IMR-90 (cell line): ENCODE measurements at regions not wholly inside any gene's neighbourhood (a gene's known extent, or its start where the extent isn't known, plus 50 kb on each side); places are given as distances from the start of the nearest gene placed in this dataset.

ENCODE experiments used
- ATAC-seq: fragments of 200-7000 bp; cut with Tn5 transposase; 2 replicates; pipeline ENCODE4 v1.9.1; 2020; ENCODE audit warnings: low read depth, mild to moderate bottlenecking, moderate library complexity
- BruUV-seq: library from RNA; stranded (reverse); fragments of 400-500 nt; replicated peaks from 2 replicates; lab custom pipeline; 2021; lab: Mats Ljungman, UMichigan
- CTCF ChIA-PET: fragments of 300-600 bp; formaldehyde crosslinking; extraction: SDS; loops from one replicate; lab custom pipeline; 2021; ENCODE audit warnings: antibody characterized with exemption; lab: Yijun Ruan, JAX
- POLR2A ChIA-PET: fragments of 300-600 bp; sonication (Branson Sonifier 250); formaldehyde crosslinking; loops from one replicate; lab custom pipeline; 2022; ENCODE audit warnings: antibody characterized with exemption; ENCODE audit not compliant: unreplicated experiment; lab: Charles Lee
- DNase-seq: peaks from one replicate; pipeline ENCODE4 v3.0.0; 2013
- H2AFZ ChIP-seq: replicated peaks from 2 replicates; pipeline ENCODE3; 2013; ENCODE audit warnings: low read length, mild to moderate bottlenecking; ENCODE audit not compliant: poor library complexity
- H2AK5ac ChIP-seq: 2 replicates; pipeline ENCODE4 v1.6.1; 2013; ENCODE audit warnings: low read depth, low read length, inconsistent platforms
- H2AK9ac ChIP-seq: replicated peaks from 2 replicates; pipeline ENCODE3; 2013; ENCODE audit warnings: mild to moderate bottlenecking, low read depth, low read length, moderate library complexity; ENCODE audit not compliant: poor library complexity
- H2BK120ac ChIP-seq: 2 replicates; pipeline ENCODE4 v1.6.1; 2013; ENCODE audit warnings: low read depth, low read length, inconsistent platforms
- H2BK15ac ChIP-seq: 3 replicates; pipeline ENCODE4 v1.6.1; 2013; ENCODE audit warnings: low read depth, low read length, inconsistent platforms
- H2BK20ac ChIP-seq: 2 replicates; pipeline ENCODE4 v1.6.1; 2013; ENCODE audit warnings: low read depth, mild to moderate bottlenecking, inconsistent platforms, low read length, moderate library complexity
- H2BK5ac ChIP-seq: 2 replicates; pipeline ENCODE4 v1.6.1; 2013; ENCODE audit warnings: mild to moderate bottlenecking, low read depth, low read length, inconsistent platforms; ENCODE audit not compliant: poor library complexity, severe bottlenecking
- H3K14ac ChIP-seq: replicated peaks from 2 replicates; pipeline ENCODE4 v1.6.1; 2013; ENCODE audit warnings: low read depth, low read length, inconsistent platforms
- H3K18ac ChIP-seq: 2 replicates; pipeline ENCODE4 v1.6.1; 2013; ENCODE audit warnings: low read depth, low read length, control low read depth
- H3K23ac ChIP-seq: 2 replicates; pipeline ENCODE4 v1.6.1; 2013; ENCODE audit warnings: low read depth, low read length, inconsistent platforms
- H3K27ac ChIP-seq: 2 replicates; pipeline ENCODE4 v1.5.1; 2013; ENCODE audit warnings: mild to moderate bottlenecking, control low read depth, low read length; ENCODE audit not compliant: insufficient read depth
- H3K27me3 ChIP-seq: 2 replicates; pipeline ENCODE4 v1.6.1; 2013; ENCODE audit warnings: low read length; ENCODE audit not compliant: control insufficient read depth, insufficient read depth
- H3K36me3 ChIP-seq: 2 replicates; pipeline ENCODE4 v1.6.1; 2013; ENCODE audit warnings: low read length, mixed read lengths; ENCODE audit not compliant: control insufficient read depth, insufficient read depth
- H3K4ac ChIP-seq: 2 replicates; pipeline ENCODE4 v1.6.1; 2013; ENCODE audit warnings: low read depth, low read length, inconsistent platforms
- H3K4me1 ChIP-seq: 2 replicates; pipeline ENCODE4 v1.6.1; 2013; ENCODE audit warnings: low read length, mixed read lengths; ENCODE audit not compliant: control insufficient read depth, insufficient read depth
- H3K4me2 ChIP-seq: 2 replicates; pipeline ENCODE4 v1.6.1; 2013; ENCODE audit warnings: low read depth, mild to moderate bottlenecking, control low read depth, low read length, moderate library complexity
- H3K4me3 ChIP-seq: 2 replicates; pipeline ENCODE4 v1.5.1; 2013; ENCODE audit warnings: low read depth, mild to moderate bottlenecking, control low read depth, low read length, moderate library complexity; ENCODE audit not compliant: insufficient read depth
- H3K56ac ChIP-seq: 2 replicates; pipeline ENCODE4 v1.6.1; 2013; ENCODE audit warnings: low read length, inconsistent platforms; ENCODE audit not compliant: insufficient read depth; ENCODE audit errors: extremely low read depth
- H3K79me1 ChIP-seq, 2 experiments: 2 replicates each; pipeline ENCODE4 v1.6.1; 2013; ENCODE audit warnings: low read length in 2 of 2, inconsistent platforms in 1 of 2, low read depth in 1 of 2
- H3K9ac ChIP-seq: 2 replicates; pipeline ENCODE4 v1.6.1; 2013; ENCODE audit warnings: low read depth, low read length, control low read depth
- H3K9me1 ChIP-seq: 2 replicates; pipeline ENCODE4 v1.6.1; 2013; ENCODE audit warnings: low read length, inconsistent platforms; ENCODE audit not compliant: insufficient read depth
- H3K9me3 ChIP-seq: 2 replicates; pipeline ENCODE4 v1.6.1; 2013; ENCODE audit warnings: low read length; ENCODE audit not compliant: control insufficient read depth, insufficient read depth
- H4K20me1 ChIP-seq: 2 replicates; pipeline ENCODE4 v1.6.1; 2013; ENCODE audit warnings: low read length, inconsistent platforms; ENCODE audit not compliant: insufficient read depth
- H4K5ac ChIP-seq: 2 replicates; pipeline ENCODE4 v1.6.1; 2013; ENCODE audit warnings: mild to moderate bottlenecking, low read depth, low read length, control low read depth
- H4K8ac ChIP-seq, 2 experiments: 2 replicates each; pipeline ENCODE4 v1.6.1; 2013; ENCODE audit warnings: low read depth in 2 of 2, low read length in 2 of 2, control low read depth in 1 of 2, inconsistent platforms in 1 of 2
- H4K91ac ChIP-seq: 2 replicates; pipeline ENCODE4 v1.6.1; 2013; ENCODE audit warnings: low read depth, low read length, inconsistent platforms; ENCODE audit not compliant: insufficient read depth
- BHLHE40 ChIP-seq: fragments of 150-350 bp; IDR thresholded peaks from 2 replicates; pipeline ENCODE4 v1.6.1; 2016; ENCODE audit warnings: mild to moderate bottlenecking, low read depth, low read length
- ELK1 ChIP-seq: fragments of 150-350 bp; IDR thresholded peaks from 2 replicates; pipeline ENCODE4 v1.6.1; 2016; ENCODE audit warnings: low read depth, mild to moderate bottlenecking, low read length, moderate library complexity, borderline replicate concordance
- WGBS, 2 experiments: methylation state at CpG; one replicate each; pipeline versions ENCODE4 v1.1.5 to v1.1.7; 2013; ENCODE audit warnings: missing lambda C conversion rate in 2 of 2; ENCODE audit not compliant: insufficient read length in 1 of 2; ENCODE audit errors: extremely low coverage in 2 of 2; 5-methylcytosine and 5-hydroxymethylcytosine counted together
- dilution Hi-C: fragments of 300-500 bp; cut with HindIII; formaldehyde crosslinking; loops from one replicate; pipeline ENCODE4 v1.14.3; 2018; ENCODE audit warnings: low sequenced_read_pairs; ENCODE audit not compliant: unreplicated experiment
- in situ Hi-C: fragments of 300-500 bp; cut with MboI; formaldehyde crosslinking; loops from 3 replicates; pipeline ENCODE4 v1.14.3; 2019; ENCODE audit warnings: low sequenced_read_pairs, inconsistent platforms, mixed read lengths
- intact Hi-C: fragments of 100-400 bp; cut with micrococcal nuclease; formaldehyde crosslinking; loops from 2 replicates; pipeline ENCODE4 v1.10.0; 2022

DNA sequence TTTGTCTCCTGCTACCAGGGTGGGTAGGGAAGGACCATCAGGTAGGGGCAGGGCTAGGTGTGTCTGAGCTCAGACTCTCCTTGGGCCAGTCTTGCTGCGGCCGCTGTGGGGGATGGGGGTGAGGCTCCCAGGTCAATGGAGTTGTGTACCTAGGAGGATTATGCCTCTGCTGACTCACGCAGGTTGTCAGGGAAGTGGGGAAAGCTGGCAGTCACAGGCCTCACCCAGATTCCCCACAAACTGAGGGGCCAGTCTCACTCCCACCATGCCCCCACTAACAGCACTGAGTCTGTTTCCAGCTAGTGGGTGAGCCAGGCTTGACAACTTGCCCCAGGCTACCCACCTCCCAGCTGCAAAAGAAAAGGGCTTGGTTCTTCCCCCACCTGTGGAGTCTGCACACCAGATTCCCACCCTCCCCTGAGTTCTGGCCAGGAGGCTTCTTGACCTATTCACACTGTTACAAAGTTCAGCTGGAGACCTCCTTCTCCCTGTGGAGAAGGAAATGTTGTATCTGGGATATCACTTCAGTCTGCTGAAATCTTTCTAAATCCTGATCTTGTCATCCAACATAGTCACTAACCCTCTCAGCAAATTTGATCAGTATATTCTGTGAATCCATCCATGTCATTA lies 69.2 kb upstream of the GJA8 start:
- H4K8ac ChIP-seq: no peak overlapping the region
- no peak overlapping the region for H2BK20ac ChIP-seq
- no peaks in the 10 kb centered on the region for H3K9me3 ChIP-seq
- dilution Hi-C loops: no loop called here
- H2AFZ ChIP-seq: no peak overlapping the region
- TF ChIP-seq BHLHE40 (no peak), ELK1 (no peak)
- no peak overlapping the region for H3K56ac ChIP-seq
- H3K4me1 ChIP-seq: no peaks in the 10 kb centered on the region
- no peak overlapping the region for H2BK120ac ChIP-seq
- WGBS, 2 experiments: no CpG with 5 or more reads among the region's 3 CpGs
- no peaks in the 10 kb centered on the region for H3K79me1 ChIP-seq
- H3K27me3 ChIP-seq: no peaks in the 10 kb centered on the region
- no peak overlapping the region for H2AK5ac ChIP-seq
- ATAC-seq (no peak), DNase-seq (no peak)
- POLR2A ChIA-PET: no interaction called here
- H2AK9ac ChIP-seq: no peak overlapping the region
- BruUV-seq: no TSS peak
- no peak overlapping the region for H3K4me3 ChIP-seq
- intact Hi-C loops: no loop called here
- no peaks in the 10 kb centered on the region for H3K36me3 ChIP-seq
- CTCF ChIA-PET: no interaction called here
- H2BK5ac ChIP-seq: no peak overlapping the region
- no peak overlapping the region for H3K4me2 ChIP-seq
- no peak overlapping the region for H2BK15ac ChIP-seq
- H3K18ac ChIP-seq: no peak overlapping the region
- no peak overlapping the region for H3K9ac ChIP-seq
- H4K20me1 ChIP-seq: no peaks in the 10 kb centered on the region
- no peak overlapping the region for H4K91ac ChIP-seq
- no peak overlapping the region for H3K4ac ChIP-seq
- in situ Hi-C loops: no loop called here
- no peak overlapping the region for H3K27ac ChIP-seq
- no peaks in the 10 kb centered on the region for H3K9me1 ChIP-seq
- no peak overlapping the region for H3K14ac ChIP-seq
- no peak overlapping the region for H3K23ac ChIP-seq
- H4K5ac ChIP-seq: no peak overlapping the region
